Thyroid gland (tissue), 4 donors: ENCODE measurements at regions not wholly inside any gene's neighbourhood (a gene's known extent, or its start where the extent isn't known, plus 50 kb on each side); places are given as distances from the start of the nearest gene placed in this dataset.
A peak's percentile ranks its signal among the peaks of the same experiment; 100 is the strongest.

Experiments used
- CTCF ChIP-seq, 6 experiments: fragments of 200-600 bp in 3 of 6; fragments of 450-650 bp in 3 of 6; sonication (generic) in 3 of 6; IDR thresholded peaks; one replicate each; pipeline ENCODE4 v1.5.1; 2016 to 2019; ENCODE audit warnings: antibody characterized with exemption in 6 of 6, mild to moderate bottlenecking in 2 of 6, inconsistent platforms in 1 of 6, moderate library complexity in 1 of 6
- POLR2A ChIP-seq, 2 donors: fragments of 450-650 bp; IDR thresholded peaks; one replicate each; pipeline ENCODE4 v1.6.1; 2017; ENCODE audit warnings: antibody characterized with exemption in 2 of 2, mild to moderate bottlenecking in 2 of 2, moderate library complexity in 1 of 2

- TF ChIP-seq CTCF (IDR thresholded peaks at IDR 0.05) = peak in 4 of 6 experiments; percentile 24 to 32 (median 25)
- no peak for TF ChIP-seq POLR2A (IDR thresholded peaks at IDR 0.05)
These were observed 678.6 kb upstream of the CITED2 start for GRCh38 chr6:140052736-140053729.
